OCI-LY7 (cell line): ENCODE measurements at regions not wholly inside any gene's neighbourhood (a gene's known extent, or its start where the extent isn't known, plus 50 kb on each side); places are given as distances from the start of the nearest gene placed in this dataset.

Experiments
- BruUV-seq: library from RNA; stranded (reverse); fragments of 400-500 nt; replicated peaks from 2 replicates; lab custom pipeline; 2021; lab: Mats Ljungman, UMichigan
- CTCF ChIA-PET: fragments of 300-600 bp; sonication (Branson Sonifier 250); formaldehyde crosslinking; loops from one replicate; lab custom pipeline; 2022; ENCODE audit warnings: antibody characterized with exemption; ENCODE audit not compliant: unreplicated experiment; lab: Charles Lee
- POLR2A ChIA-PET: fragments of 300-600 bp; sonication (Branson Sonifier 250); formaldehyde crosslinking; loops from one replicate; lab custom pipeline; 2022; ENCODE audit warnings: antibody characterized with exemption; lab: Charles Lee
- DNase-seq: peaks from one replicate; pipeline ENCODE4 v3.0.0-alpha.2; 2015; ENCODE audit warnings: low spot score
- H2AFZ ChIP-seq: fragments of 200-600 bp; sonication (generic), shearing (Covaris generic); 2 replicates; pipeline ENCODE4 v1.6.1; 2014; ENCODE audit warnings: mild to moderate bottlenecking, antibody characterized with exemption, low read length, moderate library complexity
- H3K27ac ChIP-seq: fragments of 200-600 bp; sonication (generic); 2 replicates; pipeline ENCODE4 v1.5.1; 2014; ENCODE audit warnings: mixed run types, low read depth, mild to moderate bottlenecking, moderate library complexity, low read length, inconsistent platforms; ENCODE audit not compliant: poor library complexity, severe bottlenecking
- H3K36me3 ChIP-seq: fragments of 200-600 bp; sonication (generic); 2 replicates; pipeline ENCODE4 v1.6.1; 2014; ENCODE audit warnings: mild to moderate bottlenecking, antibody characterized with exemption, low read length, moderate library complexity, mixed read lengths; ENCODE audit not compliant: insufficient read depth
- H3K4me1 ChIP-seq: fragments of 200-600 bp; sonication (generic); 2 replicates; pipeline ENCODE4 v1.5.1; 2014; ENCODE audit warnings: mild to moderate bottlenecking, low read length; ENCODE audit not compliant: insufficient read depth, poor library complexity, severe bottlenecking
- H3K4me2 ChIP-seq: fragments of 200-600 bp; sonication (generic); 2 replicates; pipeline ENCODE4 v1.6.1; 2014; ENCODE audit warnings: mild to moderate bottlenecking, low read length
- H3K4me3 ChIP-seq: fragments of 200-600 bp; sonication (generic); 2 replicates; pipeline ENCODE4 v1.5.1; 2014; ENCODE audit warnings: mild to moderate bottlenecking, low read depth, low read length; ENCODE audit not compliant: poor library complexity, severe bottlenecking
- H3K79me2 ChIP-seq: fragments of 200-600 bp; sonication (generic); 2 replicates; pipeline ENCODE4 v1.6.1; 2016; ENCODE audit warnings: low read depth, mild to moderate bottlenecking, low read length, moderate library complexity, mixed read lengths; ENCODE audit not compliant: insufficient read depth
- H3K9me2 ChIP-seq: fragments of 200-600 bp; sonication (generic); 2 replicates; pipeline ENCODE4 v1.6.1; 2016; ENCODE audit warnings: mild to moderate bottlenecking, low read length, mixed read lengths; ENCODE audit not compliant: insufficient read depth
- H3K9me3 ChIP-seq: fragments of 200-600 bp; sonication (generic); 2 replicates; pipeline ENCODE4 v1.6.1; 2014; ENCODE audit warnings: mild to moderate bottlenecking, mixed run types, low read length, mixed read lengths
- H4K20me1 ChIP-seq: fragments of 200-600 bp; sonication (generic); 2 replicates; pipeline ENCODE4 v1.6.1; 2014; ENCODE audit warnings: mild to moderate bottlenecking, antibody characterized with exemption, low read length, moderate library complexity, mixed read lengths; ENCODE audit not compliant: insufficient read depth
- CTCF ChIP-seq: fragments of 200-600 bp; sonication (generic); conservative IDR thresholded peaks from 2 replicates; pipeline ENCODE4 v1.5.1; 2014; ENCODE audit warnings: mild to moderate bottlenecking, antibody characterized with exemption, low read length, moderate library complexity, mixed read lengths
- EZH2phosphoT487 ChIP-seq: fragments of 200-600 bp; sonication (generic); IDR thresholded peaks from 2 replicates; pipeline ENCODE4 v1.6.1; 2018; ENCODE audit warnings: low read depth, borderline replicate concordance, mild to moderate bottlenecking, mixed run types, antibody characterized with exemption, low read length, moderate library complexity, mixed read lengths
- intact Hi-C: fragments of 100-400 bp; cut with micrococcal nuclease; formaldehyde crosslinking; loops from one replicate; pipeline ENCODE4 v1.10.0; 2022; ENCODE audit not compliant: unreplicated experiment

- TF ChIP-seq EZH2phosphoT487 (no peak), CTCF (no peak)
- Histone ChIP-seq H3K36me3 (no peaks in the 10 kb centered on the region), H3K4me1 (no peaks in the 10 kb centered on the region), H3K9me2 (no peaks in the 10 kb centered on the region), H4K20me1 (no peaks in the 10 kb centered on the region), H3K79me2 (no peaks in the 10 kb centered on the region), H3K27ac (no peak overlapping the region), H3K4me2 (no peak overlapping the region), H3K4me3 (no peak overlapping the region), H3K9me3 (no peaks in the 10 kb centered on the region), H2AFZ (no peak overlapping the region)
- DNase-seq = no peak
- ChIA-PET CTCF (no interaction called here), POLR2A (no interaction called here)
- intact Hi-C loops = no loop called here
- BruUV-seq = no TSS peak
Measured at GRCh38 chr4:154998284-154998683, 210.2 kb upstream of the NPY2R start.

DNA sequence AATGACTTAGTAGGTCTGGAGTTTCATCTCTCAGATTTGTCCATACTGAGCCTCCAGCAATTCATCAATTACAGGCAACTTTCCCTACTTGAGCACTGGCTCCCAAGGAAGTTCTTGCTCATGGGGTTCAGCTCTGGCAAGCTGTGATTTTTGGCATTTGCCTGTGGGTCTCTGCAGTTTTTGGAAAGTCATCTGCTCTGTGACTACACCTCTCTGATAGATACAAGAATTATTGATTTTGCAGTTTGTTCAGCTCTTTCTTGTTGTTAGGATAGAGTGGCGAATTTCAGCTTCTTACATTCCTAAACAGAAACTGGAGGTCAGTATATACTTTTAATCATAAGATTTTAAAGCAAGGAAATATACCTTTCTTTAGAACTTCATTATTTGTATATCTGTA lies 209.7 kb upstream of the NPY2R start:
- Histone ChIP-seq H3K27ac (no peak overlapping the region), H2AFZ (no peak overlapping the region), H3K9me3 (no peaks in the 10 kb centered on the region), H3K4me3 (no peak overlapping the region), H4K20me1 (no peaks in the 10 kb centered on the region), H3K36me3 (no peaks in the 10 kb centered on the region), H3K4me1 (no peaks in the 10 kb centered on the region), H3K4me2 (no peak overlapping the region), H3K9me2 (no peaks in the 10 kb centered on the region), H3K79me2 (no peaks in the 10 kb centered on the region)
- TF ChIP-seq EZH2phosphoT487 = no peak
- TF ChIP-seq CTCF = no peak
- POLR2A ChIA-PET = no interaction called here
- CTCF ChIA-PET = no interaction called here
- no peak for DNase-seq
- intact Hi-C loops = no loop called here
- BruUV-seq = no TSS peak

- H3K79me2 ChIP-seq = no peaks in the 10 kb centered on the region
- no peak overlapping the region for H3K4me2 ChIP-seq
- H3K4me1 ChIP-seq = no peaks in the 10 kb centered on the region
- no TSS peak for BruUV-seq
- no peak overlapping the region for H3K4me3 ChIP-seq
- no peaks in the 10 kb centered on the region for H4K20me1 ChIP-seq
- CTCF ChIA-PET = no interaction called here
- no peak for TF ChIP-seq EZH2phosphoT487
- no peak for TF ChIP-seq CTCF
- intact Hi-C loops = no loop called here
- POLR2A ChIA-PET = interaction anchor here (0.6 kb wide), 1 partner anchor 676 kb away, joined by 4 read pairs; no protein-coding TSS in a partner anchor
- H2AFZ ChIP-seq = no peak overlapping the region
- H3K27ac ChIP-seq = no peak overlapping the region
- DNase-seq = no peak
- no peaks in the 10 kb centered on the region for H3K36me3 ChIP-seq
- no peaks in the 10 kb centered on the region for H3K9me2 ChIP-seq
- no peaks in the 10 kb centered on the region for H3K9me3 ChIP-seq
Measured at GRCh38 chr4:154999950-155000578, 208.4 kb upstream of the NPY2R start.
